ENCODE measurements at regions not wholly inside any gene's neighbourhood (a gene's known extent, or its start where the extent isn't known, plus 50 kb on each side); places are given as distances from the start of the nearest gene placed in this dataset.

- FAIRE-seq (no peak), ATAC-seq (no peak), DNase-seq (ENCODE audit: low read depth, low spot score) (no peak)
- TF ChIP-seq BRCA1 (IDR thresholded peaks at IDR 0.05; ENCODE audit: low read depth, low read length) = no peak
- no peak for TF ChIP-seq DPF2 (IDR thresholded peaks at IDR 0.05)
- TF ChIP-seq BMI1 (IDR thresholded peaks at IDR 0.05; ENCODE audit: borderline replicate concordance) = no peak
- TF ChIP-seq TCF7 (IDR thresholded peaks at IDR 0.05; ENCODE audit: borderline replicate concordance) = no peak
- no peak for TF ChIP-seq RELB (IDR thresholded peaks at IDR 0.05; ENCODE audit: low read depth)
- TF ChIP-seq BCL3 (IDR thresholded peaks at IDR 0.05; ENCODE audit: borderline replicate concordance, insufficient read depth, low read depth, low read length, poor library complexity, severe bottlenecking) = no peak
- no peak for TF ChIP-seq TCF12 (IDR thresholded peaks at IDR 0.05; ENCODE audit: low read depth, low read length)
- no peak for TF ChIP-seq SMAD1 (IDR thresholded peaks at IDR 0.05; ENCODE audit: low read depth, partially characterized antibody)
- no peak for TF ChIP-seq MYB (IDR thresholded peaks at IDR 0.05; ENCODE audit: borderline replicate concordance, low read depth, low read length)
- no peak for TF ChIP-seq CREM (IDR thresholded peaks at IDR 0.05; ENCODE audit: low read depth)
- TF ChIP-seq PRDM15 (CRISPR knock-in tag; IDR thresholded peaks at IDR 0.05) = no peak
- TF ChIP-seq ZBTB33 (IDR thresholded peaks at IDR 0.05) = no peak
- H3K4me3 ChIP-seq = no peak overlapping the region
- ChIA-PET RAD21 (ENCODE audit: unreplicated experiment) (no interaction called here), SMC1A (ENCODE audit: uncharacterized antibody, unreplicated experiment) (no interaction called here), POLR2A (no interaction called here), CTCF (no interaction called here)
- no peaks in the 10 kb centered on the region for H3K9me3 ChIP-seq (replicated peaks; ENCODE audit: control insufficient read depth, insufficient read depth, low read length)
- no peak overlapping the region for H2AFZ ChIP-seq (ENCODE audit: control insufficient read depth, low read depth, low read length)
- no peaks in the 10 kb centered on the region for H3K4me1 ChIP-seq (ENCODE audit: control insufficient read depth, insufficient read depth, low read length)
- no peaks in the 10 kb centered on the region for H3K27me3 ChIP-seq (replicated peaks in 1 of 2; ENCODE audit: control insufficient read depth in 2 of 2, insufficient read depth in 2 of 2, low read length in 1 of 2)
- H3K9ac ChIP-seq (ENCODE audit: control insufficient read depth, insufficient read depth, low read length) = no peak overlapping the region
- BruUV-seq (replicated peaks) = no TSS peak
- intact Hi-C loops (cut with micrococcal nuclease; ENCODE audit: unreplicated experiment) = no loop called here
- H4K20me1 ChIP-seq (ENCODE audit: control insufficient read depth, insufficient read depth) = no peaks in the 10 kb centered on the region
- H3K36me3 ChIP-seq (ENCODE audit: control insufficient read depth in 2 of 2, insufficient read depth in 2 of 2, low read length in 1 of 2) = no peaks in the 10 kb centered on the region
- no peaks in the 10 kb centered on the region for H3K79me2 ChIP-seq (ENCODE audit: control insufficient read depth, insufficient read depth, low read length)
- in situ Hi-C loops (cut with MboI) = no loop called here
- H3K4me2 ChIP-seq (ENCODE audit: control insufficient read depth, insufficient read depth) = no peak overlapping the region
- no peak overlapping the region for H3K27ac ChIP-seq (ENCODE audit: control insufficient read depth, insufficient read depth)
These were observed 370.5 kb upstream of the MMS22L start for GRCh38 chr6:97653517-97653916.

Data from GM12878 (cell line).